ENCODE measurements at regions not wholly inside any gene's neighbourhood (a gene's known extent, or its start where the extent isn't known, plus 50 kb on each side); places are given as distances from the start of the nearest gene placed in this dataset.

GRCh38 chr6:167574431-167575151, 249.7 kb downstream of the TTLL2 start:
- H3K9me3 ChIP-seq: no peaks in the 10 kb centered on the region
- no peak for ATAC-seq
- intact Hi-C loops (cut with DNase I): no loop called here
- TF ChIP-seq CTCF (IDR thresholded peaks at IDR 0.05): no peak
- peaks cover 7% of the 10 kb centered on the region for H3K4me1 ChIP-seq
- H3K27me3 ChIP-seq: no peaks in the 10 kb centered on the region
- no peaks in the 10 kb centered on the region for H3K36me3 ChIP-seq
- no peak overlapping the region for H3K4me3 ChIP-seq
- no peak for DNase-seq
- no peak overlapping the region for H3K27ac ChIP-seq

- Histone ChIP-seq H3K27me3 (no peaks in the 10 kb centered on the region), H3K36me3 (no peaks in the 10 kb centered on the region), H3K4me1 (peaks cover 7% of the 10 kb centered on the region), H3K27ac (no peak overlapping the region), H3K4me3 (no peak overlapping the region), H3K9me3 (no peaks in the 10 kb centered on the region)
- TF ChIP-seq CTCF (IDR thresholded peaks at IDR 0.05): no peak
- DNase-seq (no peak), ATAC-seq (no peak)
- intact Hi-C loops (cut with DNase I): no loop called here
Observed at GRCh38 chr6:167575158-167575696, 250.3 kb downstream of the TTLL2 start.

GRCh38 chr6:167576050-167576741, 250.5 kb upstream of the AFDN start:
- H3K4me1 ChIP-seq: peaks cover 7% of the 10 kb centered on the region
- DNase-seq: no peak
- intact Hi-C loops (cut with DNase I): no loop called here
- TF ChIP-seq CTCF (IDR thresholded peaks at IDR 0.05): no peak
- ATAC-seq: no peak
- no peaks in the 10 kb centered on the region for H3K36me3 ChIP-seq
- H3K27me3 ChIP-seq: no peaks in the 10 kb centered on the region
- no peaks in the 10 kb centered on the region for H3K9me3 ChIP-seq
- H3K27ac ChIP-seq: no peak overlapping the region
- H3K4me3 ChIP-seq: no peak overlapping the region

GRCh38 chr6:167576828-167577503, 249.7 kb upstream of the AFDN start:
- Histone ChIP-seq H3K4me1 (peaks cover 7% of the 10 kb centered on the region), H3K27me3 (no peaks in the 10 kb centered on the region), H3K27ac (no peak overlapping the region), H3K4me3 (no peak overlapping the region), H3K36me3 (no peaks in the 10 kb centered on the region), H3K9me3 (no peaks in the 10 kb centered on the region)
- ATAC-seq: no peak
- no peak for DNase-seq
- intact Hi-C loops (cut with DNase I): no loop called here
- TF ChIP-seq CTCF (IDR thresholded peaks at IDR 0.05): no peak

GRCh38 chr6:167577891-167578361, 248.8 kb upstream of the AFDN start:
- DNase-seq (no peak), ATAC-seq (no peak)
- no peak for TF ChIP-seq CTCF (IDR thresholded peaks at IDR 0.05)
- no peaks in the 10 kb centered on the region for H3K27me3 ChIP-seq
- no peaks in the 10 kb centered on the region for H3K36me3 ChIP-seq
- H3K4me1 ChIP-seq: peaks cover 6% of the 10 kb centered on the region
- H3K27ac ChIP-seq: no peak overlapping the region
- H3K4me3 ChIP-seq: no peak overlapping the region
- intact Hi-C loops (cut with DNase I): no loop called here
- no peaks in the 10 kb centered on the region for H3K9me3 ChIP-seq

All from upper lobe of right lung (tissue), 1 donor.